ENCODE measurements at regions not wholly inside any gene's neighbourhood (a gene's known extent, or its start where the extent isn't known, plus 50 kb on each side); places are given as distances from the start of the nearest gene placed in this dataset.

DNA sequence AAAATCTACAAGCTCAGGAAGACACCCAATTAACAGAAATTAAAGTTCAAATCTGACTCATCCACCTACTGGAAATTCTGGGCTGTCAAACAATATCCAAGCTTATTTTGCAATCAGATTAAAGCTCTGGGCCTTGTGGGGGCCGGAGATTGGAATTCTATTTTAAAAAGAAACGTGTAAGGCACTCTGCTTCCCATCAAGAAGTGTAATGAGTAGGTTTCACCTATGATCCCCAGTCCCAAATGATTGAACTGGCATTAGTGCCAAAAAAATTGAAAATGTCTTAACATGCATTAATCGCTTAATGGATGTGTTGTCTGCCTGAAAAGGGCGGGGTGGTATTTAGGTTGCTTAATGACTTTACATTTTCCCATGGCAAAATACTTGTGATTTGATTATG lies 542.4 kb upstream of the BTBD3 start:
- Histone ChIP-seq H3K27ac (ENCODE audit: low read length) (no peak overlapping the region), H3K4me1 (ENCODE audit: low read length) (no peaks in the 10 kb centered on the region), H3K4me3 (ENCODE audit: low read length) (no peak overlapping the region), H4K20me1 (ENCODE audit: insufficient read depth, low read length) (no peaks in the 10 kb centered on the region), H3K9me3 (ENCODE audit: insufficient read depth, low read length) (no peaks in the 10 kb centered on the region), H3K79me2 (ENCODE audit: low read length) (no peaks in the 10 kb centered on the region), H2AFZ (ENCODE audit: low read depth, low read length) (no peak overlapping the region), H3K9ac (ENCODE audit: low read length) (no peak overlapping the region), H3K27me3 (ENCODE audit: low read depth, low read length) (no peaks in the 10 kb centered on the region), H3K4me2 (ENCODE audit: low read length) (no peak overlapping the region), H3K36me3 (replicated peaks; ENCODE audit: low read depth, low read length) (no peaks in the 10 kb centered on the region)
- TF ChIP-seq, protein P1, sequence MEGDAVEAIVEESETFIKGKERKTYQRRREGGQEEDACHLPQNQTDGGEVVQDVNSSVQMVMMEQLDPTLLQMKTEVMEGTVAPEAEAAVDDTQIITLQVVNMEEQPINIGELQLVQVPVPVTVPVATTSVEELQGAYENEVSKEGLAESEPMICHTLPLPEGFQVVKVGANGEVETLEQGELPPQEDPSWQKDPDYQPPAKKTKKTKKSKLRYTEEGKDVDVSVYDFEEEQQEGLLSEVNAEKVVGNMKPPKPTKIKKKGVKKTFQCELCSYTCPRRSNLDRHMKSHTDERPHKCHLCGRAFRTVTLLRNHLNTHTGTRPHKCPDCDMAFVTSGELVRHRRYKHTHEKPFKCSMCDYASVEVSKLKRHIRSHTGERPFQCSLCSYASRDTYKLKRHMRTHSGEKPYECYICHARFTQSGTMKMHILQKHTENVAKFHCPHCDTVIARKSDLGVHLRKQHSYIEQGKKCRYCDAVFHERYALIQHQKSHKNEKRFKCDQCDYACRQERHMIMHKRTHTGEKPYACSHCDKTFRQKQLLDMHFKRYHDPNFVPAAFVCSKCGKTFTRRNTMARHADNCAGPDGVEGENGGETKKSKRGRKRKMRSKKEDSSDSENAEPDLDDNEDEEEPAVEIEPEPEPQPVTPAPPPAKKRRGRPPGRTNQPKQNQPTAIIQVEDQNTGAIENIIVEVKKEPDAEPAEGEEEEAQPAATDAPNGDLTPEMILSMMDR (IDR thresholded peaks at IDR 0.05; ENCODE audit: low read depth, low read length), result no peak
- TF ChIP-seq EZH2phosphoT487 (IDR thresholded peaks at IDR 0.05; ENCODE audit: low read depth), result no peak

DNA sequence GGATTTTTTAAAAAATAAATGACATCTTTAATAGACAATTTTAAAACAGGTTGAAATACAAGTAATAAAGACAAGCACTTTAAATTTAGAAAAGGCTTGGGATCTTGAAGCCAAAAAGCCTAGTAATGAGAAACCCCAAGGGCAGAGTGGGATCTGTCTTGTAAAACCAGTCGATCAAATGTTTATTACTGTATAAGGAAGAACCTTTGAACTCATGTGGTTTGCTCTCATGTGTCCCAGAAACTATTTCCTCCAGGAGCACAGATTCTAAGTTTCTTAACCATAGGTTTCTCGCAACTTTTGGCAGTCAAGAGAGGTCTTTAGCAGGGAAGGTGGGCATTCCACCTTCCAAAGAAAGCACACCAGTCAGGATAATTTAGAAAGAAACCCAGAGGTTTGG lies 541.7 kb upstream of the BTBD3 start:
- Histone ChIP-seq H3K4me2 (ENCODE audit: low read length) (no peak overlapping the region), H3K36me3 (replicated peaks; ENCODE audit: low read depth, low read length) (no peaks in the 10 kb centered on the region), H3K79me2 (ENCODE audit: low read length) (no peaks in the 10 kb centered on the region), H3K4me3 (ENCODE audit: low read length) (no peak overlapping the region), H3K4me1 (ENCODE audit: low read length) (no peaks in the 10 kb centered on the region), H4K20me1 (ENCODE audit: insufficient read depth, low read length) (no peaks in the 10 kb centered on the region), H2AFZ (ENCODE audit: low read depth, low read length) (no peak overlapping the region), H3K27me3 (ENCODE audit: low read depth, low read length) (no peaks in the 10 kb centered on the region), H3K9me3 (ENCODE audit: insufficient read depth, low read length) (no peaks in the 10 kb centered on the region), H3K27ac (ENCODE audit: low read length) (no peak overlapping the region), H3K9ac (ENCODE audit: low read length) (no peak overlapping the region)
- TF ChIP-seq, protein P1 (IDR thresholded peaks at IDR 0.05; ENCODE audit: low read depth, low read length), result no peak
- TF ChIP-seq EZH2phosphoT487 (IDR thresholded peaks at IDR 0.05; ENCODE audit: low read depth), result no peak

DNA sequence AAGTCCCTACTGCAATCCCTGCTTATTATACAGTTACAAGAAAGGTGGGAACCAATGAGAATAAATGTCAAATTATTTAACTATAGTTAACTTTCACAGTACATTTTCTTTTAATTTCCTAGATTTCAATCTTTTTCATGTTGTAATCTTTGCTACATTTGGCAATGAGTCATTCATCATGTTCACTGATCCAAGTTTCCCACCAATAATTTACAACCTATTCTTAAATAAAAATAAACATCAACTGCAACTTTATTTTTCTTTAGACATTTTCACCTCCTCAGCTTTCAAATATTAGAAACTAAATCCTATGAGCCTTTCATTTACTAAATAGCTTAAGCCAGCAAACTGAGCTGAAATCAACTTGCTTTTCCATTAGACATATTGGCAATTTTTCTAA lies 541.3 kb upstream of the BTBD3 start:
- Histone ChIP-seq H3K36me3 (replicated peaks; ENCODE audit: low read depth, low read length) (no peaks in the 10 kb centered on the region), H3K9ac (ENCODE audit: low read length) (no peak overlapping the region), H3K4me3 (ENCODE audit: low read length) (no peak overlapping the region), H3K4me1 (ENCODE audit: low read length) (no peaks in the 10 kb centered on the region), H4K20me1 (ENCODE audit: insufficient read depth, low read length) (no peaks in the 10 kb centered on the region), H3K27me3 (ENCODE audit: low read depth, low read length) (no peaks in the 10 kb centered on the region), H2AFZ (ENCODE audit: low read depth, low read length) (no peak overlapping the region), H3K27ac (ENCODE audit: low read length) (no peak overlapping the region), H3K4me2 (ENCODE audit: low read length) (no peak overlapping the region), H3K9me3 (ENCODE audit: insufficient read depth, low read length) (no peaks in the 10 kb centered on the region), H3K79me2 (ENCODE audit: low read length) (no peaks in the 10 kb centered on the region)
- TF ChIP-seq EZH2phosphoT487 (IDR thresholded peaks at IDR 0.05; ENCODE audit: low read depth), result no peak
- TF ChIP-seq, protein P1 (IDR thresholded peaks at IDR 0.05; ENCODE audit: low read depth, low read length), result no peak

DNA sequence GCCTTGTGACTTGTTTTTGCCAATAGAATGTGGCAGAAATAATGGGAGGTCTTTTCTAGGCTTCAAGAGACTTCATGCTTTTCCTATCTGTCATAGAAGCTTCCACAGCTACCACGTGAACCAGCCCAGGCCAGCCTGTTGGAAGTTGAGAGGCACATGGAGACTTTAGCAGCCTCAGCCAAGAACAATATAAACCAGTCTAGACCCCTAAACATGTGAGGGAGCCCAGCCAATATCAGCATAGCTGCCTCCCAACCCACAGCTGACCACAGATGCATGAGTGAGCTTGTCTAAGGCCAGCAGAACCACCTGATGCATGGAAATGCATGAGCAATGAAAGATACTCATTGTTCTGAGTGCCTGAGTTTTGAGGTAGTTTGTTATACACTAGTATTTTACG lies 540.7 kb upstream of the BTBD3 start:
- Histone ChIP-seq H3K4me1 (ENCODE audit: low read length) (no peaks in the 10 kb centered on the region), H3K36me3 (replicated peaks; ENCODE audit: low read depth, low read length) (no peaks in the 10 kb centered on the region)

More for the DNA sequence above, 540.7 kb upstream of the BTBD3 start:
- Histone ChIP-seq H3K4me3 (ENCODE audit: low read length) (no peak overlapping the region), H3K27me3 (ENCODE audit: low read depth, low read length) (no peaks in the 10 kb centered on the region), H3K9me3 (ENCODE audit: insufficient read depth, low read length) (no peaks in the 10 kb centered on the region), H3K27ac (ENCODE audit: low read length) (no peak overlapping the region), H4K20me1 (ENCODE audit: insufficient read depth, low read length) (no peaks in the 10 kb centered on the region), H3K9ac (ENCODE audit: low read length) (no peak overlapping the region), H3K4me2 (ENCODE audit: low read length) (no peak overlapping the region), H2AFZ (ENCODE audit: low read depth, low read length) (no peak overlapping the region), H3K79me2 (ENCODE audit: low read length) (no peaks in the 10 kb centered on the region)
- no peak for TF ChIP-seq EZH2phosphoT487 (IDR thresholded peaks at IDR 0.05; ENCODE audit: low read depth)
- TF ChIP-seq, protein P1 (IDR thresholded peaks at IDR 0.05; ENCODE audit: low read depth, low read length), result no peak

All from OCI-LY3 (cell line).